ENCODE measurements at regions not wholly inside any gene's neighbourhood (a gene's known extent, or its start where the extent isn't known, plus 50 kb on each side); places are given as distances from the start of the nearest gene placed in this dataset.

GRCh38 chr6:164195942-164196281 lies 781.4 kb downstream of the QKI start:
- DNase-seq (ENCODE audit: low read depth in 3 of 3, low spot score in 2 of 3): no peak

GRCh38 chr6:164195278-164195941 lies 780.9 kb downstream of the QKI start:
- no peak for DNase-seq (ENCODE audit: low read depth in 3 of 3, low spot score in 2 of 3)

GRCh38 chr6:164188861-164189260 lies 774.3 kb downstream of the QKI start:
- DNase-seq (ENCODE audit: low read depth in 3 of 3, low spot score in 2 of 3): no peak

GRCh38 chr6:164185471-164185871 lies 771.0 kb downstream of the QKI start:
- DNase-seq (ENCODE audit: low read depth in 3 of 3, low spot score in 2 of 3): no peak

GRCh38 chr6:164184410-164184809 lies 769.9 kb downstream of the QKI start:
- no peak for DNase-seq (ENCODE audit: low read depth in 3 of 3, low spot score in 2 of 3)

GRCh38 chr6:164183556-164184123 lies 769.1 kb downstream of the QKI start:
- DNase-seq (ENCODE audit: low read depth in 3 of 3, low spot score in 2 of 3): no peak

- DNase-seq (ENCODE audit: low read depth in 3 of 3, low spot score in 2 of 3): no peak
These were observed 764.3 kb downstream of the QKI start for GRCh38 chr6:164178679-164179332.

GRCh38 chr6:164169355-164169754 lies 754.8 kb downstream of the QKI start:
- DNase-seq (ENCODE audit: low read depth in 3 of 3, low spot score in 2 of 3): no peak

- DNase-seq (ENCODE audit: low read depth in 3 of 3, low spot score in 2 of 3): no peak
These were observed 754.1 kb downstream of the QKI start for GRCh38 chr6:164168595-164168994.

- DNase-seq (ENCODE audit: low read depth in 3 of 3, low spot score in 2 of 3): no peak
These were observed 753.4 kb downstream of the QKI start for GRCh38 chr6:164167873-164168405.

GRCh38 chr6:164166996-164167395 lies 752.5 kb downstream of the QKI start:
- DNase-seq (ENCODE audit: low read depth in 3 of 3, low spot score in 2 of 3): no peak

GRCh38 chr6:164166515-164166914 lies 752.0 kb downstream of the QKI start:
- no peak for DNase-seq (ENCODE audit: low read depth in 3 of 3, low spot score in 2 of 3)

GRCh38 chr6:164164876-164165275 lies 750.4 kb downstream of the QKI start:
- no peak for DNase-seq (ENCODE audit: low read depth in 3 of 3, low spot score in 2 of 3)

GRCh38 chr6:164163239-164163638 lies 748.7 kb downstream of the QKI start:
- DNase-seq (ENCODE audit: low read depth in 3 of 3, low spot score in 2 of 3): no peak

GRCh38 chr6:164159061-164159460 lies 744.5 kb downstream of the QKI start:
- DNase-seq (ENCODE audit: low read depth in 3 of 3, low spot score in 2 of 3): no peak

- DNase-seq (ENCODE audit: low read depth in 3 of 3, low spot score in 2 of 3): no peak
These were observed 740.1 kb downstream of the QKI start for GRCh38 chr6:164154588-164154987.

GRCh38 chr6:164152611-164153010 lies 738.1 kb downstream of the QKI start:
- DNase-seq (ENCODE audit: low read depth in 3 of 3, low spot score in 2 of 3): no peak

- DNase-seq (ENCODE audit: low read depth in 3 of 3, low spot score in 2 of 3): no peak
These were observed 736.9 kb downstream of the QKI start for GRCh38 chr6:164151161-164152120.

- no peak for DNase-seq (ENCODE audit: low read depth in 3 of 3, low spot score in 2 of 3)
These were observed 735.7 kb downstream of the QKI start for GRCh38 chr6:164150232-164150631.

GRCh38 chr6:164148788-164149187 lies 734.3 kb downstream of the QKI start:
- no peak for DNase-seq (ENCODE audit: low read depth in 3 of 3, low spot score in 2 of 3)

GRCh38 chr6:164144316-164144715 lies 729.8 kb downstream of the QKI start:
- DNase-seq (ENCODE audit: low read depth in 3 of 3, low spot score in 2 of 3): no peak

All from right renal cortex interstitium (tissue), 3 donors.